ENCODE measurements at regions not wholly inside any gene's neighbourhood (a gene's known extent, or its start where the extent isn't known, plus 50 kb on each side); places are given as distances from the start of the nearest gene placed in this dataset.

DNA sequence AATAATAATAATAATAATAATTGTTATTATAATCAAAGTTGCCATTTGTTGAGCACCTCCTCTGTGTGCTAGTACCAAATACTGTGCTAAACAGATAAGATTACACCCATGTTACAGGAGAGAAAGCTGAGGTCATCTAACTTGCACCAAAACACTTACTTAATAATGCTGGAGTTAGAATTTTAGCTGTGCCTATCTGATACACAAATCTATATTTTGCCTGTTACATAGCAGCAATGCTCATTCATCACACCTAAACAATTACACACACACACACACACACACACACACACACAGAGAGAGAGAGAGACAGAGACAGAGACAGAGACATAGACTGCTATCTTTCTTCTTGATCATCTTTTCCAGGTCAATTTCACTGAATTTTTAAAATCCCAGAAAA, 170.9 kb upstream of the KLF3 start:
- TF ChIP-seq, protein P1, sequence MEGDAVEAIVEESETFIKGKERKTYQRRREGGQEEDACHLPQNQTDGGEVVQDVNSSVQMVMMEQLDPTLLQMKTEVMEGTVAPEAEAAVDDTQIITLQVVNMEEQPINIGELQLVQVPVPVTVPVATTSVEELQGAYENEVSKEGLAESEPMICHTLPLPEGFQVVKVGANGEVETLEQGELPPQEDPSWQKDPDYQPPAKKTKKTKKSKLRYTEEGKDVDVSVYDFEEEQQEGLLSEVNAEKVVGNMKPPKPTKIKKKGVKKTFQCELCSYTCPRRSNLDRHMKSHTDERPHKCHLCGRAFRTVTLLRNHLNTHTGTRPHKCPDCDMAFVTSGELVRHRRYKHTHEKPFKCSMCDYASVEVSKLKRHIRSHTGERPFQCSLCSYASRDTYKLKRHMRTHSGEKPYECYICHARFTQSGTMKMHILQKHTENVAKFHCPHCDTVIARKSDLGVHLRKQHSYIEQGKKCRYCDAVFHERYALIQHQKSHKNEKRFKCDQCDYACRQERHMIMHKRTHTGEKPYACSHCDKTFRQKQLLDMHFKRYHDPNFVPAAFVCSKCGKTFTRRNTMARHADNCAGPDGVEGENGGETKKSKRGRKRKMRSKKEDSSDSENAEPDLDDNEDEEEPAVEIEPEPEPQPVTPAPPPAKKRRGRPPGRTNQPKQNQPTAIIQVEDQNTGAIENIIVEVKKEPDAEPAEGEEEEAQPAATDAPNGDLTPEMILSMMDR (IDR thresholded peaks at IDR 0.05), result no peak
- no peak for TF ChIP-seq POLR2A (IDR thresholded peaks at IDR 0.05)
